ENCODE measurements at regions not wholly inside any gene's neighbourhood (a gene's known extent, or its start where the extent isn't known, plus 50 kb on each side); places are given as distances from the start of the nearest gene placed in this dataset.

DNA sequence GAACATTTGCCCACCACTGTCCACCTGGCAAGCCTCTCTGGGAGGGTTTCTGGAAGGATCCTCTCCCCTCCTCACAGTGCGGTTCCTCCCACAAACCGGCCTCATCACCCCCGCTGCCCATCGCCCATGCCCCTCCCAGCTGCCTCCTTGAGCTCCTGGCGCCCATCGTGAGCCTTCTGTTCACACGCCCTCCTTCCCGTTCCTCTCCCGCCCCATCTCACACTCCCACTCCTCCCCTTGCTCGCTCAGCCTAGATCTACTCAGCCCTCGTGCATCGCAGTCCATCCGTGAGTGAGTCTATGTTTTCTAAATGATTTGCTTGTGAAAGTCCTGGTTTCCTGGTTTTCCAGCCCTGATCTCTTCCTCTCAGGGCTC is 119.1 kb upstream of the C1orf174 start:
- H3K4me1 Mint-ChIP-seq: peaks cover 14% of the 10 kb centered on the region
- no peaks in the 10 kb centered on the region for H3K36me3 Mint-ChIP-seq
- ATAC-seq: no peak
- H3K9me3 Mint-ChIP-seq: no peaks in the 10 kb centered on the region
- no peak overlapping the region for H3K4me3 Mint-ChIP-seq
- H3K27ac Mint-ChIP-seq: no peak overlapping the region
- no peaks in the 10 kb centered on the region for H3K27me3 Mint-ChIP-seq

DNA sequence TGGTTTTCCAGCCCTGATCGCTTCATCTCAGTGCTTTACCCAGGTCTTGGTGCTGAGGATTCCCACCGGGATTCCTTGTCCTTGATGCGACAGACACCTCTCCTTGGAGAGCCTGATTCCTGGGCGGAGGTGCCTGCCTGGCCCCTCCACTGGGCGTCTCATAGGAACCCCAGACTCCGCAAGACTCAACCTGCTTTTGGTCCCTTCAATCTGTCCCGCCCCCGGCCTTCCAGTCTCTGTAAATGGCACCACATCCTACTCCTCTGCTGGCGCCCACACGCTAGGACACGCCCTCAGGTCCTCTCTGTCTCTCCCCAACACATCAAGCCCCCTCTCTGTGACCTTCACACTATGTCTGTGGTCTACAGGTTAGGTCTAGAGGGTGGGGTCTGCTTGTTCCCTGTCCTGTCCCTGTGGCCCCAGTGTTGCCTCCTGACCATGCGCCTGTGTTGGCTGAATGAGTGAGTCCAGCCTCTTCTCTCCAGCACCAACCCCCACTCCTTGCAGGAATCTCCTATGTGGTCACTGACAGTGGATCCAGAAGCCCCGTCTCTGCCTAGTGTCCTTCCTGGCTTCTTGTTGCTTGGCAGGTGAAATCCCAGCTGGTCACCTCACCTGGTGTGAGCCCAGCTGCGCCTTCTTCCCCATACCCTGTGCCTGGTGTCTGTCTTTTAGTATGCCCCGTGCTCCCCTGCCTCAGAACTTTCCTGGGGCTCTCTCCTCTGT is 119.7 kb upstream of the C1orf174 start:
- no peak overlapping the region for H3K4me3 Mint-ChIP-seq
- no peak overlapping the region for H3K27ac Mint-ChIP-seq
- ATAC-seq: no peak
- H3K9me3 Mint-ChIP-seq: peaks cover 2% of the 10 kb centered on the region
- H3K27me3 Mint-ChIP-seq: no peaks in the 10 kb centered on the region
- H3K4me1 Mint-ChIP-seq: peaks cover 14% of the 10 kb centered on the region
- H3K36me3 Mint-ChIP-seq: no peaks in the 10 kb centered on the region

DNA sequence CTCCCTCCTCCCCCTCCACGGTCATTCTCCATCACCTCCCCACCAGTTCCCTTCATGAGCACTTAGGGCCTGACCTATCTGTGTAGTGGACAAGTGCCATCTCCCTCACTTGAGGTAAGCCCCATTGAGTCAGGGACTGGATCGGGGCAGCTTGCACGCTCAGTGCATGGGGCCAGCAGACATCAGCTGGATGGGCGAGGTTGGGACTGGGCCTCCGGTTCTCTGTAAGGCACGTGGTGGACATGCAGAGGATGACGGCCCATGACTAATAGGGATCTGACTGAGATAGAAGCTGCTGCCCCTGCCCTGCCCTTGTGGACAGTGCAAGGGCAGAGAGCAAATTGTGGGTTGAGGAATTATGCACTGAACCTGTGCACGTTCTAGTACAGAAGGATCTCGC is 120.4 kb upstream of the C1orf174 start:
- no peak overlapping the region for H3K27ac Mint-ChIP-seq
- H3K36me3 Mint-ChIP-seq: no peaks in the 10 kb centered on the region
- peak; percentile 13 for ATAC-seq
- H3K27me3 Mint-ChIP-seq: no peaks in the 10 kb centered on the region
- H3K4me3 Mint-ChIP-seq: no peak overlapping the region
- H3K4me1 Mint-ChIP-seq: peaks cover 14% of the 10 kb centered on the region
- H3K9me3 Mint-ChIP-seq: peaks cover 4% of the 10 kb centered on the region

DNA sequence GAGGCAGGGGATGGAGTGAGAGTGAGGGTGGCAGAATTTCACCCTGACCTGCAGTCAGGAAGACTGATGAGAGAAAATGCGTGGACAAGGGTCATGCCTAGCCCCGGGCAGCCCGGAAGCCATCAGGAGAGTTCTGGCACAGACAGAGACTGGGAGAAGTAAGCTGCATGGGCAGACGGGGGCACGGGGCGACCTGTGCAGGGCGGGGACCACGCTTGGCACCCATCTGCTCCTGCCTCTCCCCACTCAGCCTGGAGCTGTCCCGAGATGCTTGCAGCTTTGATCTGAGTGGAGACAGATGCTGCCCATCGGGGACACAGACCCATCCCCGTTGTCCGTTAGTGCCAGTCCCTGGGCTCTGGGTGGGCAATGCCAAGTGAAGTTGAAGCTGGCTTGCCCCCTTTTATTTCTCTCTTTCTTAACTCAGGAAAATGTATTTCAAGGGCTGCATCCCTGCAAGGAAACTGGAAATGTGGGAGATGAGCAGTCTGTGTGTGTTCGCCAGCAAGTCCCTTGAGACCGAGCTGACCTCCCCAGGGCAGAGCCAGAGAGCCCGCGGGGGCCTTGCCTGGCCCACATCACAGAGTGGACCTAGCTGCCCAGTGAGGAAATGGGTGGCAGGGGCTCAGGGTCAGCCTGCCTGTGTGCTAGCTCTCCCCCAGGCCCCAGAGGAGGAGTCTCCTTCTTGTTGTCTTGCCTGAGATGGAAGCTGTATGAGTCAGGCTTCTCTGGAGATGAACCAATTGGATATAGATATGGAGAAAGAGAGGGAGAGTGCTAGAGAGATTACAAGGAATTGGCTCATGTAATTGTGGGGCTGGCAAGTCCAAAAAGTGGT is 121.3 kb upstream of the C1orf174 start:
- Mint-ChIP-seq H3K4me3 (no peak overlapping the region), H3K9me3 (peaks cover 4% of the 10 kb centered on the region), H3K27ac (no peak overlapping the region), H3K4me1 (peaks cover 12% of the 10 kb centered on the region), H3K36me3 (no peaks in the 10 kb centered on the region), H3K27me3 (no peaks in the 10 kb centered on the region)
- ATAC-seq: no peak

DNA sequence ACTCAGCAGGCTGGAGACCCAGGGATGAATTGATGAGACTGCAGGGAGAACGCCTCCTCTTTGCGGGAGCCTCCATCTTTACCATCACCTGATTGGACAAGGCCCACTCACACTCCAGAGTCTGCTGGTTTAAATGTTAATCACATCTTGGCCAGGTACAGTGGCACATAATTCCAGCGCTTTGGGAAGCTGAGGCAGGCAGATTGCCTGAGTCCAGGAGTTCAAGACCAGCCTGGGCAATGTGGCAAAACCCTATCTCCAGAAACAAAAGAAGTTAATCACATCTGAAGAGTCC is 121.8 kb upstream of the C1orf174 start:
- Mint-ChIP-seq H3K4me3 (no peak overlapping the region), H3K27ac (no peak overlapping the region), H3K9me3 (peaks cover 4% of the 10 kb centered on the region), H3K27me3 (no peaks in the 10 kb centered on the region), H3K4me1 (peaks cover 10% of the 10 kb centered on the region), H3K36me3 (no peaks in the 10 kb centered on the region)
- no peak for ATAC-seq

DNA sequence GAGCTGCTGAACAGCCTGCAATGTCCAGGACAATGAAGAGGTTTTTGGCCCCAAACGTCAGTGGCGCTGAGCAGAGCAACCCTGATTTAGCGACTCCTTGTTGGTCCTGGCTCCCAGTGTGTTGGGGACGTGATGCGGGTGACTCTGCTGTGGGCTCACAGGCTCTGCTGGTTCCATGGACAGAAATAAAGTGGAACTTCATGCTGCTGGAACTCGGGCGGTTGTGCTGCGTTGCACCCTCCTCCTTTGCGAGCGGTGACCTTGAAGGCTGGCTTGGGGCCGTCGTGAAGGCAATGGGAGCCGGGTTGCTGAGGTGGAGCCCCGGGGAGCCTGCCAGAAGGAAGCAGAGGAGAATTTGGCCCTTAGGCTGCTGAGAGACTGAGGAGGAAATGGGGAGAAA is 122.6 kb upstream of the C1orf174 start:
- Mint-ChIP-seq H3K4me1 (peaks cover 12% of the 10 kb centered on the region), H3K9me3 (peaks cover 4% of the 10 kb centered on the region), H3K4me3 (no peak overlapping the region), H3K27me3 (no peaks in the 10 kb centered on the region), H3K27ac (no peak overlapping the region), H3K36me3 (no peaks in the 10 kb centered on the region)
- no peak for ATAC-seq

DNA sequence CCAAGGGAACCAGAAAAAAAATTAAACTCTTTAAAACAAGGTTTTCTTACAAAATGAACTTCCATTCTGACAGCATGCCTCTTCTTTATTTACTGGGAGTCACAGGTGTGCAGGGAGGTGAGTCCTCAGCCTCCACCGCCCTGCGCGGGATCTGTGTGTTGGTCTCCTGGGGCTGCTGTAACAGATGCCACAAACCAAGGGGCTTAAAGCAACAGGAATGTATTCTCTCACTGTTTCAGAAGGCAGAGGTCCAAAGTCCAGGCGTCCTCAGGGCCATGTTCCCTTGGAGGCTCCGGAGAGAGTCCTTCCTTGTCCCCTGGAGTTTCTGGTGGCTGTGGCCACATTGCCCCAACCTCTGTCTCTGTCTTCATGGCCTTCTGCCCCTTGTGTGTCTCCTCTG is 123.6 kb upstream of the C1orf174 start:
- H3K4me1 Mint-ChIP-seq: peaks cover 20% of the 10 kb centered on the region
- no peak for ATAC-seq
- H3K27me3 Mint-ChIP-seq: no peaks in the 10 kb centered on the region
- H3K9me3 Mint-ChIP-seq: peaks cover 4% of the 10 kb centered on the region
- H3K36me3 Mint-ChIP-seq: no peaks in the 10 kb centered on the region
- H3K4me3 Mint-ChIP-seq: no peak overlapping the region
- no peak overlapping the region for H3K27ac Mint-ChIP-seq

DNA sequence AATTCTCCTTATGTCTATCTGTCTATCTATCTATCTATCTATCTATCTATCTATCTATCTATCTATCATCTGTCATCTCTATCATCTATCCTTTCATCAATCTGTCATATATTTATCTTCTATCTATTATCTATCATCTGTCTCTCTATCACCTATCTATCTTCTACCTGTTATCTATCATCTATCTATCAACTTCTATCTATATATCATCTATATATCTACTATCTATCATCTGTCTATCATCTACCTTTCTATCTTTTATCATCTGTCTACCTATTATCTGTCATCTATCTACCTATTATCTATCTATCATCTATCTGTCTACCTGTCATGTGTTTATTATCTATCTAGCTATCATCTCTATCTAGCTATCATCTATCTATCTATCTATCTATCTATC is 124.7 kb upstream of the C1orf174 start:
- Mint-ChIP-seq H3K4me3 (no peak overlapping the region), H3K27me3 (no peaks in the 10 kb centered on the region), H3K27ac (no peak overlapping the region), H3K36me3 (no peaks in the 10 kb centered on the region), H3K9me3 (peaks cover 5% of the 10 kb centered on the region), H3K4me1 (peaks cover 31% of the 10 kb centered on the region)
- no peak for ATAC-seq

DNA sequence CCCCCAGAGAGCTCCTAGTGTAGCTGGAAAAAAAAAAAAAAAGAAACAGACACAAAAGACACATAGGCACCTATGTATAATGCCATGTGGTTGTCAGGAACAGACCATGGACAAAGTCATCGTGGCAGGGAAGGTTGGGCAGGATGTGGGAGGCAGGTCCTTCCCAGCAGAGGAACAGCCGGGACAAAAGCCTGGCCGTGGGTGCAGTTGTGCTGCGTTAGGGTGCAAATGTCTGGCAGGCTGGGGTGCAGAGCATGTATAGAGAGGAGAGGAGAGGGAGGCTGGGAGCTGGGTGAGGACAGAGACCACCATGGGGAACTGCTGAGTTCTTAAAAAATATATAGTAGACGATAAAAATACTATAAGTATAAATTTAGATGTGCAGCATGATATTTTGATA is 125.7 kb upstream of the C1orf174 start:
- Mint-ChIP-seq H3K4me3 (no peak overlapping the region), H3K27ac (no peak overlapping the region), H3K27me3 (no peaks in the 10 kb centered on the region), H3K9me3 (peaks cover 8% of the 10 kb centered on the region), H3K36me3 (no peaks in the 10 kb centered on the region), H3K4me1 (peaks cover 35% of the 10 kb centered on the region)
- ATAC-seq: no peak

DNA sequence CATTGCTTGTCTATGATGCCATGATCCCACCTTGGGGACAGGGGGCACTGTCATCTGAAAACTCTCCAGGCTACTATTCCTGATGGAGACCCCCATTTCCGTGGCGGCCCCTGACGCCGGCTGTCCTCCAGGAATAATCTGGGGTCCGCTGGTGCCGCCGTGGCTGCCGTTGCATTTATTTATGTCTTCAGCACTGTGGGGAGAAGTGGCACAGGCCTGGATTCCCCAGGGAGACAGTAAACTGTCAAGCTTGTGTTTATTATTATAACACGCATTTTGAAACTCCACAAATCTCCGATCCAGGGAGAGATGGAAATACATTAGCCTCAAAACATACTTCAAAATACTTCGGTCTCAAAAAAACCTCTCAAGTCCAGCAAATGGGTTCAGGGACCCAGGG is 126.9 kb upstream of the C1orf174 start:
- no peaks in the 10 kb centered on the region for H3K36me3 Mint-ChIP-seq
- H3K27ac Mint-ChIP-seq: peak overlapping the region; percentile 79
- peaks cover 42% of the 10 kb centered on the region for H3K4me1 Mint-ChIP-seq
- peaks cover 14% of the 10 kb centered on the region for H3K9me3 Mint-ChIP-seq
- peak; percentile 62 for ATAC-seq
- H3K27me3 Mint-ChIP-seq: peaks cover 9% of the 10 kb centered on the region
- peak overlapping the region; percentile 58 for H3K4me3 Mint-ChIP-seq

DNA sequence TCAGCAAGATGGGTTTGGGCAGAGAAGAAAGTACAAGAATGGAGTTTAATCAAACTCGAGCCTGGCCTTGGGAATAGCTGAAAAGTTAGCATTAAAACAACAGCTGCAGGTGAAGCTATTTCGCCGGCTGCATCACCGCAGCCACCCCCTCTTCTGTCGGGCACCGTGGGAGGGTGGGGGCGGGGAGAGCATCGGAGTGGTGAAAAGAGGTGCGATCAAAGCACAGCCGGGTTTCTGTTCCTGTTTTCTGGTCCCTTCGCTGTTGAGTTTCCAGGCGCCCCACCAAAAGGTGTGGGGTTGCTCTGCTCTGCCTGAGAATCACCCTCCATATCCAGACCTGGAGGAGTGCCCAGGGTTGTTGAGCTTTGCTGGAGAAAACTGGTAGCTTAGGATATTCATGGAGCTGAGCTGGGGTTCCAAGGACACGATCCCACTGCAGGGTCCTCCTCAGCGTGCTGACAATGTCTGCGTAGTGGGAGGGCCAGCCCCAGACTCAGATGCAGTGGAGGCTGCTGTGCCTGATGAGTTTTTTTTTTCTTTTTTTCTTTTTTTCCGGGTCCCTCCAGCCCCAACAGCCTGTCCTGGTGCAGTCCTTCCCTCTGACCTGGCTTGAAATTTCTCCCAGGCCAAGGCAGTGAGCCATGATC is 127.5 kb upstream of the C1orf174 start:
- Mint-ChIP-seq H3K9me3 (peaks cover 14% of the 10 kb centered on the region), H3K27me3 (peaks cover 9% of the 10 kb centered on the region), H3K4me3 (peak overlapping the region; percentile 58), H3K4me1 (peaks cover 42% of the 10 kb centered on the region), H3K27ac (peak overlapping the region; percentile 79), H3K36me3 (no peaks in the 10 kb centered on the region)
- ATAC-seq: peak; percentile 97

DNA sequence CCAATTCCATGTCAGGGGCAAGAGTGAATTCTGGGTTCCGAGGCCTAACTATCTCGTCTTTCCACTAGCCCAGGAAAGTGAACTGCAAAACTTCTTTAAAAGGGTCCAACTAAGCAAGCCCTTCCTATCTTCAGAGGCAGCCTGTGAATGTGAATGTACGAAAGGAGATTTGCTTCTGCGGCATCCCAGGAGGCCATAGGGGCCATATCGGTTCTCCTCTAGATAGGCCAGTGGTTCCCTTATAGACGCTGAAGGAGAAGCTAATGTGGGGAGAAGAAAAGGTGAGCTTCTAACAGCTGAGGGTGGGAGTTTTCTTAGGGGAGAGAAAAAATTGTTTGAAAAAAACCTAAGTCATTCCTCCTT is 128.0 kb upstream of the C1orf174 start:
- Mint-ChIP-seq H3K36me3 (no peaks in the 10 kb centered on the region), H3K27me3 (peaks cover 9% of the 10 kb centered on the region), H3K4me1 (peaks cover 47% of the 10 kb centered on the region), H3K27ac (peak overlapping the region; percentile 79), H3K4me3 (no peak overlapping the region), H3K9me3 (peaks cover 14% of the 10 kb centered on the region)
- no peak for ATAC-seq

DNA sequence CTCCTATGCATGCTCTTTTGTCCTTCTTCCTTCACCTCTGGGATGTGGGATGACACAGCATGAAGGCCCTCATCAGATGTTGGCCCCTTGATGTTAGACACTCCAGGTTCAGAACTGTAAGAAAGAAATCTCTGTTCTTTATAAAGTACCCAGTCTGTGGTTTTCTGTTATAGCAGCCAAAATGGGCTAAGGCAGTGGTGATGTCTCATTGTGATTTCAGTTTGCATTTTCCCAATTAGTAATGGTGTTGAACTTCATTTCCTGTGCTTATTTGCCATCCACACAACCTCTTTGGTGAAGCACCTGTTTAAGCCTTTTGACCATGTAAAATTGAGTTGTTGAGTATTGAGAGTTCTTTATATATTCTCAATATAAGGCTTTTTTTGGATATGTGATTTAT is 129.3 kb upstream of the C1orf174 start:
- H3K36me3 Mint-ChIP-seq: no peaks in the 10 kb centered on the region
- H3K27me3 Mint-ChIP-seq: peaks cover 9% of the 10 kb centered on the region
- H3K4me3 Mint-ChIP-seq: no peak overlapping the region
- H3K27ac Mint-ChIP-seq: no peak overlapping the region
- peaks cover 48% of the 10 kb centered on the region for H3K4me1 Mint-ChIP-seq
- ATAC-seq: no peak
- H3K9me3 Mint-ChIP-seq: peaks cover 14% of the 10 kb centered on the region

DNA sequence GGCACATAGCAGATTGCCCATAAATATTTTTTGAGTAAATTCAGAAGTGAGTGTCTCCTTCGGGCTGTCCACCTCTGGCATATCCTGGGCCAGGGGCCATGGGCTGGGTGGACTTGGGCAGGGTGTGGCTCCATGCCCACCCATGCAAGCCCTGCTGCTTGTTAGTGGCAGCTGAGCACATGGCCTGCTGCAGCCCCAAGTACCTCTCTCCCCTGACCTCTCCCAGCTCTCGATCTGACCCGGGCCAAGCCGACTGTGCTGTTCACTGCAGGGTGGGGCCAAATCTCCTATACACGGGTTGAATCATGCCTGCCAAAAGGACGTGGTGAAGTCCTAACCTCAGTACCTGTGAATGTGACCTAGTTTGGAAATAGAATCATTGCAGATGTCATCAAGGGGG is 132.5 kb upstream of the C1orf174 start:
- H3K36me3 Mint-ChIP-seq: no peaks in the 10 kb centered on the region
- no peak overlapping the region for H3K4me3 Mint-ChIP-seq
- peaks cover 11% of the 10 kb centered on the region for H3K9me3 Mint-ChIP-seq
- no peak for ATAC-seq
- H3K4me1 Mint-ChIP-seq: peaks cover 39% of the 10 kb centered on the region
- peaks cover 9% of the 10 kb centered on the region for H3K27me3 Mint-ChIP-seq
- H3K27ac Mint-ChIP-seq: no peak overlapping the region

DNA sequence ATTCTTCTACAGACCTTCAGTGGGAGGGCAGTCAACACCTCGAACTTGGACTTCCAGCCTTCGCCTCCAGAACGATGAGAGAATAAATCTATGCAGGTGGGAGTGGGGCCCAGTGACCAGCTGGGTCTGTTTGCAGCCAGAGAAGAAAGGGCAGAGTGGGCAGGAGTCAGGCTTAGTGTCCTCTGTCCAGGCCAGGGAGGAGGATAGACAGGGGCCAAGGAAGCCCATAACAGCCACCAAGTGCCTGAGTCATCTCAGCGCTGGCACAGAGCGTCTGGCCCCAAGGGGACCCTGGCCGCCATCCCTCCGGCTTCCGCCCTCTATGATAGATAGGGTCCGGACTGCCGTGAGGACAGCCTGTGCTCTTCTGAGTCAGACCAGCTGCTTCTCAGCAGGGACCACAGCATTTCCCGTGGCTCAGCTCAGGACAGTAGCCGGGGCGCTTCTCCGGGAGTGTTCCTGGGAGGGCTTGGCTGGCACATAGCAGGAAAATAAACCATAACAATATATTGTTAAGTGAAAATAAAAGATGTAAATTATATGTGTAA is 133.1 kb upstream of the C1orf174 start:
- Mint-ChIP-seq H3K36me3 (no peaks in the 10 kb centered on the region), H3K27ac (no peak overlapping the region), H3K9me3 (peaks cover 12% of the 10 kb centered on the region), H3K4me3 (no peak overlapping the region), H3K27me3 (peaks cover 9% of the 10 kb centered on the region), H3K4me1 (peaks cover 33% of the 10 kb centered on the region)
- ATAC-seq: no peak

Data from stimulated activated memory B cell treated with anti-CD40 and anti-IgM and Interleukin-4, amounts not matched to agents 10 μg/mL and 1 μg/mL and 100 μg/mL, for 72 hours (primary cell).